A673 (cell line): ENCODE measurements at regions not wholly inside any gene's neighbourhood (a gene's known extent, or its start where the extent isn't known, plus 50 kb on each side); places are given as distances from the start of the nearest gene placed in this dataset.

ENCODE experiments used
- BruUV-seq: library from RNA; stranded (reverse); fragments of 400-500 nt; replicated peaks from 2 replicates; lab custom pipeline; 2021; lab: Mats Ljungman, UMichigan
- CTCF ChIA-PET: fragments of 300-600 bp; sonication (Branson Sonifier 250); formaldehyde crosslinking; loops from one replicate; lab custom pipeline; 2022; ENCODE audit warnings: antibody characterized with exemption; lab: Charles Lee
- POLR2A ChIA-PET: fragments of 300-600 bp; sonication (Branson Sonifier 250); formaldehyde crosslinking; loops from one replicate; lab custom pipeline; 2022; ENCODE audit warnings: antibody characterized with exemption; ENCODE audit not compliant: low non-redundant PET; lab: Charles Lee
- DNase-seq: peaks from one replicate; pipeline ENCODE4 v3.0.0-alpha.2; 2015; ENCODE audit warnings: low spot score
- H3K27ac ChIP-seq: fragments of 200-600 bp; sonication (generic); 2 replicates; pipeline ENCODE4 v1.5.1; 2016; ENCODE audit warnings: mixed run types, low read depth, mild to moderate bottlenecking, mixed read lengths, antibody characterized with exemption, low read length; ENCODE audit not compliant: poor library complexity, severe bottlenecking
- H3K27me3 ChIP-seq: fragments of 200-600 bp; sonication (generic); replicated peaks from 2 replicates; pipeline ENCODE4 v1.6.1; 2017; ENCODE audit warnings: mixed run types, low read depth, mild to moderate bottlenecking, mixed read lengths, antibody characterized with exemption, low read length; ENCODE audit not compliant: insufficient read depth, poor library complexity
- H3K36me3 ChIP-seq: fragments of 200-600 bp; sonication (generic); 2 replicates; pipeline ENCODE4 v1.6.1; 2016; ENCODE audit warnings: mixed run types, mild to moderate bottlenecking, mixed read lengths, antibody characterized with exemption, low read length; ENCODE audit not compliant: insufficient read depth, poor library complexity, severe bottlenecking
- H3K4me1 ChIP-seq: fragments of 200-600 bp; sonication (generic); 2 replicates; pipeline ENCODE4 v1.6.1; 2017; ENCODE audit warnings: mixed run types, mild to moderate bottlenecking, mixed read lengths, antibody characterized with exemption, low read length; ENCODE audit not compliant: insufficient read depth, poor library complexity, severe bottlenecking
- H3K4me3 ChIP-seq: fragments of 200-600 bp; sonication (generic); 2 replicates; pipeline ENCODE4 v1.5.1; 2016; ENCODE audit warnings: low read depth, mixed run types, mild to moderate bottlenecking, mixed read lengths, low read length; ENCODE audit not compliant: poor library complexity, severe bottlenecking
- H3K9me3 ChIP-seq: fragments of 200-600 bp; sonication (generic); 2 replicates; pipeline ENCODE4 v1.6.1; 2016; ENCODE audit warnings: mixed run types, low read depth, mild to moderate bottlenecking, mixed read lengths, antibody characterized with exemption, low read length; ENCODE audit not compliant: poor library complexity, severe bottlenecking
- EZH2 ChIP-seq: fragments of 200-600 bp; sonication (generic); IDR thresholded peaks from 2 replicates; pipeline ENCODE4 v1.6.1; 2017; ENCODE audit warnings: borderline replicate concordance, low read depth, mild to moderate bottlenecking, mixed read lengths, antibody characterized with exemption, low read length; ENCODE audit not compliant: poor library complexity, severe bottlenecking
- intact Hi-C: fragments of 100-400 bp; cut with micrococcal nuclease; formaldehyde crosslinking; loops from one replicate; pipeline ENCODE4 v1.10.0; 2022; ENCODE audit not compliant: unreplicated experiment
- TF ChIP-seq, protein P1 (sequence below): fragments of 300-800, 200-600 bp; sonication (generic); conservative IDR thresholded peaks from 2 replicates; pipeline ENCODE4 v1.5.1; 2017; ENCODE audit warnings: low read depth, mild to moderate bottlenecking, antibody characterized with exemption, low read length, moderate library complexity, mixed read lengths

DNA sequence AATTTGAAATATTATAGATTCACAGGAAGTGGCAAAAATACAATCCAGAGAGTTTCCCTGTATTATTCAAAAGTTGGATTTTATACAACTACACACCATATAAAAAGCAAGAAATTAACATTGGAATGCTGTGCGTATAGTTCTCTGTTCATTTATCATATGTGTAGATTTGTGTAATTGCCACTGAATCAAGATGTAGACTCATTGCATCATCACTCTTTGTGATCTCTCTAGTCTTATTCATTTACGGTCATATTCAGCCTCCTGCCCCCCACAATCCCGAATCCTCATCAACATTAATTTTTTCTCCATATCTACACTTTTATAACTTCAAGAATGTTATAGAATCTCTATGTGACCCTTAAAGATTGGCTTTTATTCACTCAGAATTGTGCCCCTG is 390.6 kb upstream of the B3GAT1 start:
- H3K4me3 ChIP-seq: no peak overlapping the region
- no TSS peak for BruUV-seq
- H3K36me3 ChIP-seq: no peaks in the 10 kb centered on the region
- DNase-seq: no peak
- no peaks in the 10 kb centered on the region for H3K9me3 ChIP-seq
- no peak for TF ChIP-seq EZH2
- TF ChIP-seq, protein P1, sequence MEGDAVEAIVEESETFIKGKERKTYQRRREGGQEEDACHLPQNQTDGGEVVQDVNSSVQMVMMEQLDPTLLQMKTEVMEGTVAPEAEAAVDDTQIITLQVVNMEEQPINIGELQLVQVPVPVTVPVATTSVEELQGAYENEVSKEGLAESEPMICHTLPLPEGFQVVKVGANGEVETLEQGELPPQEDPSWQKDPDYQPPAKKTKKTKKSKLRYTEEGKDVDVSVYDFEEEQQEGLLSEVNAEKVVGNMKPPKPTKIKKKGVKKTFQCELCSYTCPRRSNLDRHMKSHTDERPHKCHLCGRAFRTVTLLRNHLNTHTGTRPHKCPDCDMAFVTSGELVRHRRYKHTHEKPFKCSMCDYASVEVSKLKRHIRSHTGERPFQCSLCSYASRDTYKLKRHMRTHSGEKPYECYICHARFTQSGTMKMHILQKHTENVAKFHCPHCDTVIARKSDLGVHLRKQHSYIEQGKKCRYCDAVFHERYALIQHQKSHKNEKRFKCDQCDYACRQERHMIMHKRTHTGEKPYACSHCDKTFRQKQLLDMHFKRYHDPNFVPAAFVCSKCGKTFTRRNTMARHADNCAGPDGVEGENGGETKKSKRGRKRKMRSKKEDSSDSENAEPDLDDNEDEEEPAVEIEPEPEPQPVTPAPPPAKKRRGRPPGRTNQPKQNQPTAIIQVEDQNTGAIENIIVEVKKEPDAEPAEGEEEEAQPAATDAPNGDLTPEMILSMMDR: no peak
- H3K4me1 ChIP-seq: no peaks in the 10 kb centered on the region
- intact Hi-C loops: no loop called here
- H3K27me3 ChIP-seq: no peaks in the 10 kb centered on the region
- POLR2A ChIA-PET: no interaction called here
- H3K27ac ChIP-seq: no peak overlapping the region
- CTCF ChIA-PET: no interaction called here

DNA sequence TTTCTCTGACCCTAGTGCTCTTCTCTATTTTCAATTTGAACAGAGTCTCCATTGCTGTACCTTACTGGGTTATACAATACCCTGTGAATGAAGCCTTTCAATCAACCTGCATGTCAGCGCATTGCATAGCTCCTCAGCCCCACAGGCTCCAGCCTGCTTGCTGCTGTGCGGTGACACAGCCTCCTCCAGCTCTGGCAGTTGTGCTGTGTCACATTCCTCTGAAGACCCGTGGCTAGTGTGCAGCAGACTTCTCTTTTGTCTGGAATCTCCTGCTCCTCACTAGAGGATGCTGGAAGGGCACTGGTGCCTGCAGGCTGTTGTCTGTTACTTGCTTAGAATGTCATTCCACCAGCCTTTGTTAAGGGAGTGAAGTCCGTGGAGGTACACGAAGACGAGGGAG is 390.1 kb upstream of the B3GAT1 start:
- CTCF ChIA-PET: no interaction called here
- intact Hi-C loops: no loop called here
- no peaks in the 10 kb centered on the region for H3K4me1 ChIP-seq
- POLR2A ChIA-PET: no interaction called here
- BruUV-seq: no TSS peak
- TF ChIP-seq, protein P1: no peak
- no peak for TF ChIP-seq EZH2
- H3K27ac ChIP-seq: no peak overlapping the region
- H3K36me3 ChIP-seq: no peaks in the 10 kb centered on the region
- no peaks in the 10 kb centered on the region for H3K27me3 ChIP-seq
- no peak for DNase-seq
- no peaks in the 10 kb centered on the region for H3K9me3 ChIP-seq
- H3K4me3 ChIP-seq: no peak overlapping the region

DNA sequence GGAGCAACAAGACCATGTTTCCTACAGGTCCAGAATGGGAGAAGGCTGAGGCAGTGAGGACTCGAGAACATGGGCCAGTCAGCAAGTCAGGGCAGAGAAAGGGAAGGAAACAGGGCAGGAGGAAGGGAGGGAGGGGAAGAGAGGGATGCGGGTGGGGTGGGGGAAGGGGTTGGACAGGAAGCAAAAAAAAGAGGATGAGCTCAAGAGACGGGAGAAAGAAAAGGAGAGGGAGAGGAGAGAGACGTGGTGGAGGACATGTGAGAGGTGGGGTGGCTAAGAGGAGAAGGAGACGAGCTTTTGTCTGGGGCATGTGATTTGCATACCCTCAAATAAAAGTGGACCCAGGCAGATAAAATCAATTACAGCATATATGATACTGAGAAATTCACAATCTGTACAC is 389.5 kb upstream of the B3GAT1 start:
- ChIA-PET CTCF (no interaction called here), POLR2A (no interaction called here)
- H3K4me1 ChIP-seq: no peaks in the 10 kb centered on the region
- no peaks in the 10 kb centered on the region for H3K27me3 ChIP-seq
- BruUV-seq: no TSS peak
- intact Hi-C loops: no loop called here
- H3K9me3 ChIP-seq: no peaks in the 10 kb centered on the region
- no peak overlapping the region for H3K27ac ChIP-seq
- no peak for DNase-seq
- H3K4me3 ChIP-seq: no peak overlapping the region
- H3K36me3 ChIP-seq: no peaks in the 10 kb centered on the region
- TF ChIP-seq, protein P1: no peak
- TF ChIP-seq EZH2: no peak
